ENCODE measurements at regions not wholly inside any gene's neighbourhood (a gene's known extent, or its start where the extent isn't known, plus 50 kb on each side); places are given as distances from the start of the nearest gene placed in this dataset.

GRCh38 chr18:22678486-22678885 lies 254.6 kb upstream of the RBBP8 start:
- FAIRE-seq: no peak

- FAIRE-seq: no peak
These were observed 252.2 kb upstream of the RBBP8 start for GRCh38 chr18:22680944-22681343.

- FAIRE-seq: no peak
These were observed 251.2 kb upstream of the RBBP8 start for GRCh38 chr18:22681908-22682307.

- no peak for FAIRE-seq
These were observed 250.4 kb upstream of the RBBP8 start for GRCh38 chr18:22682720-22683119.

GRCh38 chr18:22683196-22683676 lies 249.9 kb upstream of the RBBP8 start:
- FAIRE-seq: no peak

- FAIRE-seq: no peak
These were observed 249.3 kb upstream of the RBBP8 start for GRCh38 chr18:22683786-22684185.

GRCh38 chr18:22684268-22684667 lies 248.9 kb upstream of the RBBP8 start:
- FAIRE-seq: no peak

- FAIRE-seq: no peak
These were observed 247.3 kb upstream of the RBBP8 start for GRCh38 chr18:22685788-22686187.

GRCh38 chr18:22687892-22688680 lies 245.0 kb upstream of the RBBP8 start:
- FAIRE-seq: no peak

- no peak for FAIRE-seq
These were observed 244.1 kb upstream of the RBBP8 start for GRCh38 chr18:22688877-22689496.

GRCh38 chr18:22689712-22690111 lies 243.4 kb upstream of the RBBP8 start:
- FAIRE-seq: no peak

GRCh38 chr18:22690556-22690955 lies 242.6 kb upstream of the RBBP8 start:
- no peak for FAIRE-seq

- no peak for FAIRE-seq
These were observed 241.0 kb upstream of the RBBP8 start for GRCh38 chr18:22691946-22692710.

GRCh38 chr18:22694954-22695353 lies 238.2 kb upstream of the RBBP8 start:
- FAIRE-seq: no peak

GRCh38 chr18:22695674-22696073 lies 237.5 kb upstream of the RBBP8 start:
- no peak for FAIRE-seq

- FAIRE-seq: no peak
These were observed 235.6 kb upstream of the RBBP8 start for GRCh38 chr18:22697561-22697960.

- FAIRE-seq: no peak
These were observed 234.4 kb upstream of the RBBP8 start for GRCh38 chr18:22698711-22699110.

GRCh38 chr18:22699629-22700028 lies 233.5 kb upstream of the RBBP8 start:
- no peak for FAIRE-seq

GRCh38 chr18:22700920-22701319 lies 232.2 kb upstream of the RBBP8 start:
- peak; percentile 92 for FAIRE-seq

- no peak for FAIRE-seq
These were observed 231.8 kb upstream of the RBBP8 start for GRCh38 chr18:22701326-22701725.

- FAIRE-seq: no peak
These were observed 231.3 kb upstream of the RBBP8 start for GRCh38 chr18:22701795-22702194.

- FAIRE-seq: no peak
These were observed 230.3 kb upstream of the RBBP8 start for GRCh38 chr18:22702806-22703205.

GRCh38 chr18:22703883-22704585 lies 229.1 kb upstream of the RBBP8 start:
- peak; percentile 85 for FAIRE-seq
